Smooth muscle cell (in vitro differentiated cells): ENCODE measurements at regions not wholly inside any gene's neighbourhood (a gene's known extent, or its start where the extent isn't known, plus 50 kb on each side); places are given as distances from the start of the nearest gene placed in this dataset.

ENCODE experiments used
- DNase-seq: peaks from one replicate; lab custom pipeline; 2025; ENCODE audit not compliant: unreplicated experiment; lab: John Stamatoyannopoulos, UW
- H2AFZ ChIP-seq: fragments of 200-600 bp; sonication (generic); 2 replicates; pipeline ENCODE4 v1.6.0; 2016; ENCODE audit warnings: antibody characterized with exemption, low read depth, mild to moderate bottlenecking
- H3F3A ChIP-seq: fragments of 200-600 bp; sonication (generic); 2 replicates; pipeline ENCODE4 v1.6.0; 2017; ENCODE audit warnings: antibody characterized with exemption, low read depth
- H3K27ac ChIP-seq: fragments of 200-600 bp; sonication (generic); 2 replicates; pipeline ENCODE4 v1.5.1; 2016; ENCODE audit warnings: low read depth, mild to moderate bottlenecking
- H3K27me3 ChIP-seq: fragments of 200-600 bp; sonication (generic); 2 replicates; pipeline ENCODE4 v1.6.1; 2016; ENCODE audit warnings: low read depth, mild to moderate bottlenecking
- H3K36me3 ChIP-seq: fragments of 200-600 bp; sonication (generic); 2 replicates; pipeline ENCODE4 v1.5.1; 2016; ENCODE audit warnings: low read depth
- H3K4me1 ChIP-seq: fragments of 200-600 bp; sonication (generic); 2 replicates; pipeline ENCODE4 v1.5.1; 2016; ENCODE audit warnings: low read depth
- H3K4me2 ChIP-seq: fragments of 200-600 bp; sonication (generic); 2 replicates; pipeline ENCODE4 v1.6.0; 2016; ENCODE audit warnings: mild to moderate bottlenecking
- H3K4me3 ChIP-seq: fragments of 200-600 bp; sonication (generic); 2 replicates; pipeline ENCODE4 v1.5.1; 2016; ENCODE audit warnings: mild to moderate bottlenecking
- H3K79me2 ChIP-seq: fragments of 200-600 bp; sonication (generic); 2 replicates; pipeline ENCODE4 v1.6.0; 2016; ENCODE audit warnings: low read depth, mild to moderate bottlenecking
- H3K9ac ChIP-seq: fragments of 200-600 bp; sonication (generic); 2 replicates; pipeline ENCODE4 v1.6.0; 2016; ENCODE audit warnings: low read depth
- H3K9me3 ChIP-seq: fragments of 200-600 bp; sonication (generic); replicated peaks from 2 replicates; pipeline ENCODE4 v1.5.1; 2016; ENCODE audit warnings: low read depth
- H4K20me1 ChIP-seq: fragments of 200-600 bp; sonication (generic); 2 replicates; pipeline ENCODE4 v1.6.0; 2016; ENCODE audit warnings: low read depth
- WGBS: methylation state at CpG from one replicate; pipeline ENCODE4 v1.1.7; 2016; ENCODE audit warnings: low lambda C conversion rate; 5-methylcytosine and 5-hydroxymethylcytosine counted together
- TF ChIP-seq, protein P1 (sequence below): fragments of 200-600 bp; sonication (generic); IDR thresholded peaks from 2 replicates; pipeline ENCODE4 v1.5.1; 2017; ENCODE audit warnings: borderline replicate concordance, mild to moderate bottlenecking, antibody characterized with exemption; ENCODE audit not compliant: insufficient read depth, poor library complexity, severe bottlenecking

DNA sequence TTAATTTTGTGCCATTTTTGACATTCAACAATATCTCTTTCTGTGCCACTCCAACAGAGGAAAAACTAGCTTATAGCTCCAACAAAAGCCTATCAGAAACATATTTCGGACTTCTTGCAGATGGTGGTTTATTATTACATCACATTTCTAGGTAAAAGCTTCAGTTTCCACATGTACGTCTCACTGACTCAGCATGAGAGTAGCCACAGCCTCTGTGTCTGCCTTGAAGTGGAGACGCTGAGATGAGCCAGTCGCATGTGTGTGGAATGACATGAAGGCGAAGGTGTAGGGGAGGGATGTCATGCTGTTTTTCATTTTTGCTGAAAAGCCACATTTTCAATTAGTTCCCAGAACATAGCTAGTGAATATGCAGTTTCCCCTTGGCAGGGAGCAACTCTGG is 598.6 kb downstream of the EFNB2 start:
- Histone ChIP-seq H3K79me2 (no peaks in the 10 kb centered on the region), H3K27ac (peak overlapping the region; percentile 69), H3K4me2 (peak overlapping the region; percentile 46), H3K4me3 (no peak overlapping the region), H3K9me3 (no peaks in the 10 kb centered on the region), H4K20me1 (no peaks in the 10 kb centered on the region), H3F3A (no peaks in the 10 kb centered on the region), H3K36me3 (no peaks in the 10 kb centered on the region), H3K27me3 (no peaks in the 10 kb centered on the region), H3K4me1 (no peaks in the 10 kb centered on the region), H2AFZ (peak overlapping the region; percentile 9), H3K9ac (peak overlapping the region; percentile 33)
- TF ChIP-seq, protein P1, sequence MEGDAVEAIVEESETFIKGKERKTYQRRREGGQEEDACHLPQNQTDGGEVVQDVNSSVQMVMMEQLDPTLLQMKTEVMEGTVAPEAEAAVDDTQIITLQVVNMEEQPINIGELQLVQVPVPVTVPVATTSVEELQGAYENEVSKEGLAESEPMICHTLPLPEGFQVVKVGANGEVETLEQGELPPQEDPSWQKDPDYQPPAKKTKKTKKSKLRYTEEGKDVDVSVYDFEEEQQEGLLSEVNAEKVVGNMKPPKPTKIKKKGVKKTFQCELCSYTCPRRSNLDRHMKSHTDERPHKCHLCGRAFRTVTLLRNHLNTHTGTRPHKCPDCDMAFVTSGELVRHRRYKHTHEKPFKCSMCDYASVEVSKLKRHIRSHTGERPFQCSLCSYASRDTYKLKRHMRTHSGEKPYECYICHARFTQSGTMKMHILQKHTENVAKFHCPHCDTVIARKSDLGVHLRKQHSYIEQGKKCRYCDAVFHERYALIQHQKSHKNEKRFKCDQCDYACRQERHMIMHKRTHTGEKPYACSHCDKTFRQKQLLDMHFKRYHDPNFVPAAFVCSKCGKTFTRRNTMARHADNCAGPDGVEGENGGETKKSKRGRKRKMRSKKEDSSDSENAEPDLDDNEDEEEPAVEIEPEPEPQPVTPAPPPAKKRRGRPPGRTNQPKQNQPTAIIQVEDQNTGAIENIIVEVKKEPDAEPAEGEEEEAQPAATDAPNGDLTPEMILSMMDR = no peak
- WGBS = 33% methylated on average over 5 of the region's 5 CpGs
- DNase-seq = no peak

DNA sequence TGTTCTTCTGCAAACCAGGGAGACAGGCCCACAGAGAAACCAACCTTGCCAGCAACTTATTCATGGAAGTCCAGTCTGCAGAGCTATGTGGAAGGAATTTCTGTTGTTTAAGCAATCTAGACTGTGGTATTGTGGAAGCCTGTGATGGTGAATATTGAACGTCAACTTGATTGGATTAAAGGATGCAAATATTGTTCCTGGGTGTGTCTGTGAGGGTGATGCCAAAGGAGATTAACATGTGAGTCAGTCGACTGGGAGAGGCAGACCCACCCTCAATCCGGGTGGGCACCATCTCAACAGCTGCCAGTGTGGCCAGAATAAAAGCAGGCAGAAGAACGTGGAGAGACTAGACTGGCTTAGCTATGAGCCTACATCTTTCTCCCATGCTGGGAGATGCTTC is 606.0 kb downstream of the EFNB2 start:
- Histone ChIP-seq H3K9me3 (no peaks in the 10 kb centered on the region), H3K27me3 (no peaks in the 10 kb centered on the region), H3K36me3 (no peaks in the 10 kb centered on the region), H3K79me2 (no peaks in the 10 kb centered on the region), H3K4me2 (no peak overlapping the region), H3K4me1 (peaks cover 15% of the 10 kb centered on the region), H4K20me1 (no peaks in the 10 kb centered on the region), H3F3A (no peaks in the 10 kb centered on the region), H3K9ac (no peak overlapping the region), H2AFZ (no peak overlapping the region), H3K4me3 (no peak overlapping the region), H3K27ac (no peak overlapping the region)
- no peak for DNase-seq
- TF ChIP-seq, protein P1 = no peak
- 91% methylated on average over 4 of the region's 4 CpGs for WGBS

DNA sequence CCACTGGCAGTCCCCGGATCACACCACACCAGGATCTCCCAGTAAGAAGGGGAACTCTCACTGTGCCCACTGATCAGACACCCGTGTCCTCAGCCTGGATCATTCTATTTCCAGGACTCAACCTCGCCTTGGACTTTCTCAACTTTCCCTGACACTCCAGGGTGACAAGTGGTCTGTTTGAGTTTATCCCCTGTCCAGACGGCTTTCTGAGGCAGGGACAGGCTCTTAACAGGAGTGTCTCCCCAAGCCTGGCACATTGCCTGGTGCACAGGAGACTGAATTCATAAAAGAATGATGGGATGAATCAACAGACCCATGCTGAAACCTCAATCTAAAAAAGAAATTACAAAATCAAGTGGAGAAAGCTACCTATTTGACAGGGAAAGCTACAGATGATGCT is 606.6 kb downstream of the EFNB2 start:
- TF ChIP-seq, protein P1 = no peak
- H3K4me1 ChIP-seq = peaks cover 15% of the 10 kb centered on the region
- H3K9ac ChIP-seq = no peak overlapping the region
- H3K79me2 ChIP-seq = no peaks in the 10 kb centered on the region
- H3K36me3 ChIP-seq = no peaks in the 10 kb centered on the region
- 81% methylated on average over 4 of the region's 4 CpGs for WGBS
- H3K27me3 ChIP-seq = no peaks in the 10 kb centered on the region
- H3K27ac ChIP-seq = no peak overlapping the region
- no peak overlapping the region for H3K4me3 ChIP-seq
- H4K20me1 ChIP-seq = no peaks in the 10 kb centered on the region
- H3K4me2 ChIP-seq = no peak overlapping the region
- H3F3A ChIP-seq = no peaks in the 10 kb centered on the region
- DNase-seq = no peak
- H2AFZ ChIP-seq = no peak overlapping the region
- H3K9me3 ChIP-seq = no peaks in the 10 kb centered on the region

DNA sequence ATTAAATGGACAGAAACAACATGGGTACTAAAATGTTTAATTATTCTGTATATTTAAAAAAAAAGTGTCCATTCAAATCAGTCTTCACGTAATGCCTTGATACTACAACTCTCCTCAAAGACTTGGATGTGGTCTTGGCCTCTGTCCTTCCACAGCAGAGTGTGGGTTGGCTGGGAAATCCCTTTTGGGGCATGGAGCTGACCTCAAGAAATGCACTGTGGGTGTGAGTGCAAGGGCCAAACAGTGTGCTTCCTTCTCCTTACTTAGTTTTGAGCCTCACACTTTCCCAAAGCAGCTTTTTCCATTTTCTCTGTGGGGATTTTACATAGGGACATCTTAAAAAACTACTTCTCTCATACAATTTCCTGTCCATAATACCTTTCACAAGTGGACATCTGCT is 607.4 kb downstream of the EFNB2 start:
- H3K27me3 ChIP-seq = no peaks in the 10 kb centered on the region
- no peak overlapping the region for H2AFZ ChIP-seq
- no peaks in the 10 kb centered on the region for H3K36me3 ChIP-seq
- H3K4me2 ChIP-seq = no peak overlapping the region
- TF ChIP-seq, protein P1 = no peak
- H3K79me2 ChIP-seq = no peaks in the 10 kb centered on the region
- peaks cover 15% of the 10 kb centered on the region for H3K4me1 ChIP-seq
- no peaks in the 10 kb centered on the region for H3K9me3 ChIP-seq
- H4K20me1 ChIP-seq = no peaks in the 10 kb centered on the region
- H3K27ac ChIP-seq = no peak overlapping the region
- no peaks in the 10 kb centered on the region for H3F3A ChIP-seq
- DNase-seq = no peak
- H3K9ac ChIP-seq = no peak overlapping the region
- WGBS = 59% methylated on average over 1 of the region's 1 CpG
- no peak overlapping the region for H3K4me3 ChIP-seq
